RWPE2 (cell line): ENCODE measurements at regions not wholly inside any gene's neighbourhood (a gene's known extent, or its start where the extent isn't known, plus 50 kb on each side); places are given as distances from the start of the nearest gene placed in this dataset.

Source experiments
- ATAC-seq: fragments of 200-7000 bp; cut with Tn5 transposase; 3 replicates; pipeline ENCODE4 v1.9.1; 2021; ENCODE audit warnings: low read depth
- DNase-seq: peaks from one replicate; pipeline ENCODE4 v3.0.0-alpha.2; 2020; ENCODE audit warnings: low spot score
- H3K27ac ChIP-seq: fragments of 450-650 bp; 2 replicates; pipeline ENCODE4 v1.5.1; 2017; ENCODE audit warnings: mild to moderate bottlenecking; ENCODE audit not compliant: poor library complexity, severe bottlenecking
- H3K27me3 ChIP-seq: fragments of 250-450 bp; sonication (Bioruptor Pico); 2 replicates; pipeline ENCODE4 v1.5.1; 2021; ENCODE audit warnings: mild to moderate bottlenecking, moderate library complexity; ENCODE audit not compliant: insufficient read depth, poor library complexity, severe bottlenecking
- H3K36me3 ChIP-seq: fragments of 250-450 bp; sonication (Bioruptor Pico); 2 replicates; pipeline ENCODE4 v1.5.1; 2020; ENCODE audit warnings: low read depth, mild to moderate bottlenecking, moderate library complexity
- H3K4me1 ChIP-seq: fragments of 250-450 bp; sonication (Bioruptor Pico); 2 replicates; pipeline ENCODE4 v1.5.1; 2021; ENCODE audit warnings: mild to moderate bottlenecking, moderate library complexity; ENCODE audit not compliant: insufficient read depth, poor library complexity, severe bottlenecking
- H3K4me3 ChIP-seq: fragments of 250-450 bp; sonication (Bioruptor Pico); 2 replicates; pipeline ENCODE4 v1.5.1; 2021; ENCODE audit warnings: mild to moderate bottlenecking, moderate library complexity; ENCODE audit not compliant: severe bottlenecking
- H3K9me3 ChIP-seq: fragments of 250-450 bp; sonication (Bioruptor Pico); 2 replicates; pipeline ENCODE4 v1.5.1; 2021; ENCODE audit warnings: mild to moderate bottlenecking, moderate library complexity; ENCODE audit not compliant: severe bottlenecking
- TF ChIP-seq, protein P1 (sequence below): fragments of 450-650 bp; IDR thresholded peaks from one replicate; pipeline ENCODE4 v1.5.1; 2017; ENCODE audit warnings: mild to moderate bottlenecking, moderate library complexity; ENCODE audit not compliant: poor library complexity, severe bottlenecking

- H3K9me3 ChIP-seq = no peaks in the 10 kb centered on the region
- TF ChIP-seq, protein P1, sequence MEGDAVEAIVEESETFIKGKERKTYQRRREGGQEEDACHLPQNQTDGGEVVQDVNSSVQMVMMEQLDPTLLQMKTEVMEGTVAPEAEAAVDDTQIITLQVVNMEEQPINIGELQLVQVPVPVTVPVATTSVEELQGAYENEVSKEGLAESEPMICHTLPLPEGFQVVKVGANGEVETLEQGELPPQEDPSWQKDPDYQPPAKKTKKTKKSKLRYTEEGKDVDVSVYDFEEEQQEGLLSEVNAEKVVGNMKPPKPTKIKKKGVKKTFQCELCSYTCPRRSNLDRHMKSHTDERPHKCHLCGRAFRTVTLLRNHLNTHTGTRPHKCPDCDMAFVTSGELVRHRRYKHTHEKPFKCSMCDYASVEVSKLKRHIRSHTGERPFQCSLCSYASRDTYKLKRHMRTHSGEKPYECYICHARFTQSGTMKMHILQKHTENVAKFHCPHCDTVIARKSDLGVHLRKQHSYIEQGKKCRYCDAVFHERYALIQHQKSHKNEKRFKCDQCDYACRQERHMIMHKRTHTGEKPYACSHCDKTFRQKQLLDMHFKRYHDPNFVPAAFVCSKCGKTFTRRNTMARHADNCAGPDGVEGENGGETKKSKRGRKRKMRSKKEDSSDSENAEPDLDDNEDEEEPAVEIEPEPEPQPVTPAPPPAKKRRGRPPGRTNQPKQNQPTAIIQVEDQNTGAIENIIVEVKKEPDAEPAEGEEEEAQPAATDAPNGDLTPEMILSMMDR = no peak
- H3K4me1 ChIP-seq = peaks cover 15% of the 10 kb centered on the region
- DNase-seq = no peak
- no peak for ATAC-seq
- peak overlapping the region; percentile 15 for H3K27ac ChIP-seq
- H3K4me3 ChIP-seq = no peak overlapping the region
- H3K27me3 ChIP-seq = no peaks in the 10 kb centered on the region
- no peaks in the 10 kb centered on the region for H3K36me3 ChIP-seq
Measured at GRCh38 chr6:43911354-43912115, 141.5 kb downstream of the VEGFA start.

DNA sequence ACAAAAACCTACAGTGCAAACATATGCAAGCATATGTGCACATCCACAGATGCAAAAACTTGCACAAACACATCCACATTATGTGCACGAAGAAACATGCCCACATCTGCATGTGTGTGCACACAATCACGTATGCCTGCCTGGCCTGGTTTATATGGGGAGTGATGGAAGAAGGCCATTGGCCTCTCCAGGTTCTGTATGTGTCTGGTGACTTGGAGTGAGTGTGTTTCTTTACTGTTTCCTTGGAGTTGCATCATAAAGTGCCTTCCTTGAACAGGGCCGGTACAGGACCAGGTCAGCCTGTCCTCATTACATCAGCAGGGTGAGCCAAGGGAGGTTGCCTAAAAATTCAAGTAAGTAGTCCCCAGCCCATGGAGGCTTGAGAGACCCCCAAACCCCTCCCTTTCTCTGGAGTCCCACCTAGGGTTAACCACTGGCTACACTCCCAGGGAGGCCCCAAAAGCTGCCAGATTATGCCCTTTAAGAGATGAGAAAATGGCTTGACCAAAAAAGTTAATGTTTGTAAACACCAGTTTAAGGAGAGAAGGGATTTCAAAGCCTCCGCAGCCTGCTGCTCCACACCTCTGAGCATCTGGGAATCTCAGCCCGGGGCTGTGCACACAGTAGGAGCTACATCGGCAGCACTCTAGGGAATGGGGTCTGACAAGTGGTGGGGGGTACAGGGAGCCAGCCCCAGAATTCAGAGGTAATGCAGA, 140.8 kb downstream of the VEGFA start:
- Histone ChIP-seq H3K27me3 (no peaks in the 10 kb centered on the region), H3K27ac (peak overlapping the region; percentile 15), H3K36me3 (no peaks in the 10 kb centered on the region), H3K9me3 (no peaks in the 10 kb centered on the region), H3K4me3 (no peak overlapping the region), H3K4me1 (peaks cover 15% of the 10 kb centered on the region)
- peak; percentile 93 for ATAC-seq
- TF ChIP-seq, protein P1 = no peak
- no peak for DNase-seq

DNA sequence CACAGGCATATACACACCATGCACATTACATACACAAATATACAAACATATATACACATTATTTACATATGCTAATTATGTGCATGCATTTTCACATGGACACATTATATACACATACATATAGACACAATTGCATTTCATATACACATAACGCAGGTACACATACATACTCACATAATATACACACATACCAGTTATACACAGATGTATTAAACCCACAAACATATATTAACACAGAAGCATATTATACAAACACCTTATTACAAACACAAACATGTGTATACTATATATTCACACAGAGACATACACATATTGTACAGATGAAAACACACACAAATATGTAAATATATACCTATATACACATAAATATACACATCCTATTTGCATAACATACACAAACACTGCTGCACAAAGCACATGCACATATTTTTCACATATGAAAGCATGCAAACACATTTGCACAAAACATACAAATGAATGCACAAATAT, 140.2 kb downstream of the VEGFA start:
- Histone ChIP-seq H3K9me3 (no peaks in the 10 kb centered on the region), H3K4me3 (no peak overlapping the region), H3K36me3 (no peaks in the 10 kb centered on the region), H3K27ac (no peak overlapping the region), H3K4me1 (peaks cover 15% of the 10 kb centered on the region), H3K27me3 (no peaks in the 10 kb centered on the region)
- TF ChIP-seq, protein P1 = no peak
- ATAC-seq = no peak
- DNase-seq = no peak

DNA sequence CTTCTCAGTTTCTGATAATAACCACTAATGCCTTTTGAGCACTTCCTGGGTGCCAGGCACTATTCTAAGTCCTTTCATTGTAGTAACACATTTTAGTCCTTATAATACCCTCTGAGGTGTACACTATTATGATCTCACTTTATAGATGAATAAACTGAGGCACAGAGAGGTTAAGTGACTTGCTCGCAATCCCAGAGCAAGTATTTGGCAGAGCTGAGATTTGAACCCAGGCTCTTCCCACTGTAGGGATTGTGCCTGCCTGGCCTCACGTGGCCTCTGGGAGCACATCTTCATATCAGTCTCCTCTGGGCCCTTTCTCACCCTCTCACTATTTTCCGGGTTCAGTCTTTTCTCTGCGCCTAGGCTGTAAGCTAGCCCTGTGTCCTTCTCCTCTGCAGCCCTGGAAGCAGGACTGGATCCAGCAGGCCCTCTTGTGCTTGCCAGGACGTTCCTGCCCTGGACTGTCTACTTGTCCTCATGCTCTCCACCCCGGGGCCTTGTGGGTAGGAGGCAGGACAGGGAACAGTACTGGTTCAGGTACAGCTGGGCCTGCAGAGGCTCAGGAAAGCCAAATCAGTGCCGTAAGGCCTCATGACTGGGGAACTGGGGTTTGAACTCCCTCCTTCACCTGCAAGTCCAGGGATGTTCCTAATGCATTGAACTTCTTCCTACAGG, 139.6 kb downstream of the VEGFA start:
- H3K9me3 ChIP-seq = no peaks in the 10 kb centered on the region
- no peak overlapping the region for H3K4me3 ChIP-seq
- no peaks in the 10 kb centered on the region for H3K36me3 ChIP-seq
- no peak for DNase-seq
- no peaks in the 10 kb centered on the region for H3K27me3 ChIP-seq
- TF ChIP-seq, protein P1 = no peak
- H3K27ac ChIP-seq = no peak overlapping the region
- no peak for ATAC-seq
- H3K4me1 ChIP-seq = peaks cover 15% of the 10 kb centered on the region
